ENCODE measurements at regions not wholly inside any gene's neighbourhood (a gene's known extent, or its start where the extent isn't known, plus 50 kb on each side); places are given as distances from the start of the nearest gene placed in this dataset.
A peak's percentile ranks its signal among the peaks of the same experiment; 100 is the strongest.

- DNase-seq (ENCODE audit: low read depth): no peak
- H3K4me3 ChIP-seq (ENCODE audit: low read depth, low read length): no peak overlapping the region
- no peak for TF ChIP-seq CTCF (IDR thresholded peaks at IDR 0.05; ENCODE audit: insufficient read depth, low read length)
These were observed 62.4 kb upstream of the SLC24A5 start for GRCh38 chr15:48058371-48058770.

DNA sequence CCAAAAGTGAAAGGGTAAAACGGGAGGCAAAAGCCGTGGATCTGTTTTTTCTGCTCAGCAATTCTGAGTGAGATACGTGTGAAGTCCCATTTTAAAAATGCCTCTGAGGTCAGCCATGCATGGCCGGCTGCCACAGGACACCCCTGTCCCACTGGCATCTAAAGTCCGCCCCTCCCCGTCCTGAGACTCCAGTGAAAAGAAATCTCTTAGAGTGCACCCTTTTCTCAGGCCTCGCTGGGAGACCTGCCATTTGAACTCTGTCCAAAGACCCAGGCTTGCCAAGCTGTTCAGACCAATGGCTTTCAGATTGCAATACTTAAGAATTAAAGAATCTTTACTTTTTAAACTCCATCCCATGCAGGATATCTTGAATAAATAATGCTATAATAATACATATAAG is 61.0 kb upstream of the SLC24A5 start:
- peak overlapping the region; percentile 16 for H3K4me3 ChIP-seq (ENCODE audit: low read depth, low read length)
- DNase-seq (ENCODE audit: low read depth): peak; percentile 47
- TF ChIP-seq CTCF (IDR thresholded peaks at IDR 0.05; ENCODE audit: insufficient read depth, low read length): no peak

DNA sequence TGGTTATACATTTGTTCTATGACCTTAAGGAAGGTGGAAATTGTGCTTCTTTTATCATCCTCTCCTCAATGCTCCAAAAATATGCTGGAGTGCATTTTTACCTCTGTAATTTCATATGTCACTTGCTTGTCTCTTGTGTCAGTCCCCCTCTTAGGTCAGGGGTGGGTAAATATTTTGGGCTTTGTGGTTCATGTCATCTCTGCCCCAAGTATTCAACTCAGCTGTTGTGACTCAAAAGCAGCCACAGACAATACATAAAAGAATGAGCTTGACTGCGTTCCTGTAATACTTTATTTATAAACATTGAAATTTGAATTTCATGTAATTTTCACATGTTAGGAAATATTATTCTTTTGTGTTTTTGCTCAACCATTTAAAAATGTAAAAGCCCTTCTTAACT is 60.4 kb upstream of the SLC24A5 start:
- TF ChIP-seq CTCF (IDR thresholded peaks at IDR 0.05; ENCODE audit: insufficient read depth, low read length): no peak
- DNase-seq (ENCODE audit: low read depth): no peak
- no peak overlapping the region for H3K4me3 ChIP-seq (ENCODE audit: low read depth, low read length)

- no peak for DNase-seq (ENCODE audit: low read depth)
- TF ChIP-seq CTCF (IDR thresholded peaks at IDR 0.05; ENCODE audit: insufficient read depth, low read length): no peak
- H3K4me3 ChIP-seq (ENCODE audit: low read depth, low read length): no peak overlapping the region
These were observed 59.2 kb upstream of the SLC24A5 start for GRCh38 chr15:48061605-48062004.

GRCh38 chr15:48062148-48062872 is 58.5 kb upstream of the SLC24A5 start:
- no peak for DNase-seq (ENCODE audit: low read depth)
- H3K4me3 ChIP-seq (ENCODE audit: low read depth, low read length): no peak overlapping the region
- TF ChIP-seq CTCF (IDR thresholded peaks at IDR 0.05; ENCODE audit: insufficient read depth, low read length): no peak

GRCh38 chr15:48063411-48063985 is 57.3 kb upstream of the SLC24A5 start:
- DNase-seq (ENCODE audit: low read depth): no peak
- H3K4me3 ChIP-seq (ENCODE audit: low read depth, low read length): no peak overlapping the region
- TF ChIP-seq CTCF (IDR thresholded peaks at IDR 0.05; ENCODE audit: insufficient read depth, low read length): no peak
